ENCODE measurements at regions not wholly inside any gene's neighbourhood (a gene's known extent, or its start where the extent isn't known, plus 50 kb on each side); places are given as distances from the start of the nearest gene placed in this dataset.

DNA sequence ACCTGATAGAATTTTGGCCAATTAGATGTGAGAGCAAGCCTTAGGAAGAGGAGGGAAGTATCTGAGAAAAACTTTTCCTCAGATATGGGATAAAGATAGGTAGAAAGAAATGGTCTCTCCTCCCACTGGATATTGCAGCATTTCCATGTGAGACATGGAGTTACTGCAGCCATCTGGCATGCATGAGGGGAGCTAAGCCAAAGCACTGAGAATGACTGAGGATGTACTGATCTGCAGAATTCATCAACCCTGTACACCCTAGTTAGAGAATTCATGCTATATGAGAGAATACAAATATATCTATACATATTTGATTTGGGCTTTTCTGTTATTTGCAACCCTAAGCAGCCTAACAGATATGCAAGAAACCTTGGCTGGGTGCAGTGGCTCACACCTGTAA lies 52.5 kb upstream of the RPL34 start:
- Mint-ChIP-seq H3K9me3 (ENCODE audit: low read depth) (no peaks in the 10 kb centered on the region), H3K4me1 (ENCODE audit: low read depth) (peaks cover 9% of the 10 kb centered on the region), H3K27me3 (ENCODE audit: low read depth) (peaks cover 3% of the 10 kb centered on the region), H3K36me3 (ENCODE audit: low read depth) (no peaks in the 10 kb centered on the region), H3K27ac (ENCODE audit: unreplicated experiment) (no peak overlapping the region), H3K4me3 (ENCODE audit: unreplicated experiment) (no peak overlapping the region)
- no peak for DNase-seq (ENCODE audit: low spot score)
- TF ChIP-seq, protein P1, sequence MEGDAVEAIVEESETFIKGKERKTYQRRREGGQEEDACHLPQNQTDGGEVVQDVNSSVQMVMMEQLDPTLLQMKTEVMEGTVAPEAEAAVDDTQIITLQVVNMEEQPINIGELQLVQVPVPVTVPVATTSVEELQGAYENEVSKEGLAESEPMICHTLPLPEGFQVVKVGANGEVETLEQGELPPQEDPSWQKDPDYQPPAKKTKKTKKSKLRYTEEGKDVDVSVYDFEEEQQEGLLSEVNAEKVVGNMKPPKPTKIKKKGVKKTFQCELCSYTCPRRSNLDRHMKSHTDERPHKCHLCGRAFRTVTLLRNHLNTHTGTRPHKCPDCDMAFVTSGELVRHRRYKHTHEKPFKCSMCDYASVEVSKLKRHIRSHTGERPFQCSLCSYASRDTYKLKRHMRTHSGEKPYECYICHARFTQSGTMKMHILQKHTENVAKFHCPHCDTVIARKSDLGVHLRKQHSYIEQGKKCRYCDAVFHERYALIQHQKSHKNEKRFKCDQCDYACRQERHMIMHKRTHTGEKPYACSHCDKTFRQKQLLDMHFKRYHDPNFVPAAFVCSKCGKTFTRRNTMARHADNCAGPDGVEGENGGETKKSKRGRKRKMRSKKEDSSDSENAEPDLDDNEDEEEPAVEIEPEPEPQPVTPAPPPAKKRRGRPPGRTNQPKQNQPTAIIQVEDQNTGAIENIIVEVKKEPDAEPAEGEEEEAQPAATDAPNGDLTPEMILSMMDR (IDR thresholded peaks at IDR 0.05), result no peak

- Mint-ChIP-seq H3K4me1 (ENCODE audit: low read depth) (peaks cover 18% of the 10 kb centered on the region), H3K9me3 (ENCODE audit: low read depth) (no peaks in the 10 kb centered on the region), H3K27ac (ENCODE audit: unreplicated experiment) (no peak overlapping the region), H3K27me3 (ENCODE audit: low read depth) (no peaks in the 10 kb centered on the region), H3K4me3 (ENCODE audit: unreplicated experiment) (no peak overlapping the region), H3K36me3 (ENCODE audit: low read depth) (no peaks in the 10 kb centered on the region)
- TF ChIP-seq, protein P1 (IDR thresholded peaks at IDR 0.05), result no peak
- DNase-seq (ENCODE audit: low spot score), result no peak
Observed at GRCh38 chr4:108561116-108561515, 59.3 kb upstream of the RPL34 start.

DNA sequence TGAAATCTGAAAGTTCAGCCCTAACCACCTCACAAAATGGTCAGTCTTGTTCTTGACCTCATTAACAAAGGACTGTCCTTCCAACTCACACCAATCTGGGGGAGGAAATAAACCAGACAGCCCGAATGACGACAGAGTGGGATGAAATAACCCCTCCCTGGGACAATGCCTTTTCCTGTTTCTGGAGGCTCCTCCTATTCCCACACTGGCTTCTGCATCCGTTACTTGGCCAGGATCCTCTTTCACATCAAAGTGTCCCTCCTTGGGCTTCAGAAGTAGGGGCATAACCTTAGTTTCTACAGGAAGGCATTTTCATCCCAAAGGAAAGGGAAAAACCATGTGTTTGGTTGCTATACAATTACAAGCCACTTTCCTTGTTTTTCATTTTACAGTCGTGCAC lies 59.8 kb upstream of the RPL34 start:
- peak overlapping the region; percentile 61 for H3K27ac Mint-ChIP-seq (ENCODE audit: unreplicated experiment)
- H3K9me3 Mint-ChIP-seq (ENCODE audit: low read depth), result no peaks in the 10 kb centered on the region
- peaks cover 18% of the 10 kb centered on the region for H3K4me1 Mint-ChIP-seq (ENCODE audit: low read depth)
- TF ChIP-seq, protein P1 (IDR thresholded peaks at IDR 0.05), result no peak
- H3K4me3 Mint-ChIP-seq (ENCODE audit: unreplicated experiment), result no peak overlapping the region
- no peaks in the 10 kb centered on the region for H3K36me3 Mint-ChIP-seq (ENCODE audit: low read depth)
- no peak for DNase-seq (ENCODE audit: low spot score)
- no peaks in the 10 kb centered on the region for H3K27me3 Mint-ChIP-seq (ENCODE audit: low read depth)

- H3K27ac Mint-ChIP-seq (ENCODE audit: unreplicated experiment), result no peak overlapping the region
- no peaks in the 10 kb centered on the region for H3K27me3 Mint-ChIP-seq (ENCODE audit: low read depth)
- H3K9me3 Mint-ChIP-seq (ENCODE audit: low read depth), result no peaks in the 10 kb centered on the region
- no peak for DNase-seq (ENCODE audit: low spot score)
- H3K4me3 Mint-ChIP-seq (ENCODE audit: unreplicated experiment), result no peak overlapping the region
- peaks cover 18% of the 10 kb centered on the region for H3K4me1 Mint-ChIP-seq (ENCODE audit: low read depth)
- TF ChIP-seq, protein P1 (IDR thresholded peaks at IDR 0.05), result no peak
- H3K36me3 Mint-ChIP-seq (ENCODE audit: low read depth), result no peaks in the 10 kb centered on the region
Observed at GRCh38 chr4:108559911-108560310, 60.5 kb upstream of the RPL34 start.

- DNase-seq (ENCODE audit: low spot score), result no peak
- no peak overlapping the region for H3K4me3 Mint-ChIP-seq (ENCODE audit: unreplicated experiment)
- no peaks in the 10 kb centered on the region for H3K9me3 Mint-ChIP-seq (ENCODE audit: low read depth)
- no peak overlapping the region for H3K27ac Mint-ChIP-seq (ENCODE audit: unreplicated experiment)
- TF ChIP-seq, protein P1 (IDR thresholded peaks at IDR 0.05), result no peak
- peaks cover 18% of the 10 kb centered on the region for H3K4me1 Mint-ChIP-seq (ENCODE audit: low read depth)
- H3K36me3 Mint-ChIP-seq (ENCODE audit: low read depth), result no peaks in the 10 kb centered on the region
- no peaks in the 10 kb centered on the region for H3K27me3 Mint-ChIP-seq (ENCODE audit: low read depth)
Observed at GRCh38 chr4:108559068-108559793, 61.1 kb upstream of the RPL34 start.

All from chondrocyte (in vitro differentiated cells).